ENCODE measurements at regions not wholly inside any gene's neighbourhood (a gene's known extent, or its start where the extent isn't known, plus 50 kb on each side); places are given as distances from the start of the nearest gene placed in this dataset.

DNA sequence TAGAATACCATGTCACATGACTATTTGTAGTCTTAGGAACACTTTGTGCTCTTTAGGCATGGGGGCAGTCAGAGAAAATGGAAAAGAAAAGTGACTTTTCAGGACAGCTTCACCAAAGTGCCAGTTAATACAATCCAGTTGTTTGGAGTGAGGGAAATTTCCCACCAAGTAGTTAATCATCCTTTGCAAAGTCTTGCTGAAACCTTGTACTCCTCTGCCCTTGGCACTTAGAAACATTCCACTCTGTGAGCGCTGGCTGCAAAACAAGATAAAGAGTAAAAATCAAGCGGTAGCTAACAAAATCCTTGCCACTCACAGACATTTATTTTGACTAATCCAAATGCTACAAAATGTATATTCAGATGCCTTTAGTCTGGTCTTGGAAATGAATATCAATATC is 229.2 kb upstream of the HSF2 start:
- TF ChIP-seq MXI1 (IDR thresholded peaks at IDR 0.05; ENCODE audit: borderline replicate concordance, low read depth, low read length) (no peak), TAF1 (CRISPR knock-in tag; IDR thresholded peaks at IDR 0.05) (no peak), CTCF (CRISPR knock-in tag; IDR thresholded peaks at IDR 0.05) (no peak), KLF12 (CRISPR knock-in tag; IDR thresholded peaks at IDR 0.05; ENCODE audit: borderline replicate concordance) (no peak), ZFP36 (IDR thresholded peaks at IDR 0.05; ENCODE audit: borderline replicate concordance, low read depth, low read length, partially characterized antibody) (no peak), CREBL2 (CRISPR knock-in tag; IDR thresholded peaks at IDR 0.05; ENCODE audit: borderline replicate concordance) (no peak), KLF16 (CRISPR knock-in tag; IDR thresholded peaks at IDR 0.05) (no peak)
